Heart left ventricle (tissue), 16 donors: ENCODE measurements at regions not wholly inside any gene's neighbourhood (a gene's known extent, or its start where the extent isn't known, plus 50 kb on each side); places are given as distances from the start of the nearest gene placed in this dataset.
"Not testable (repeated sequence)": the region's sequence is repeated elsewhere in the genome, so short reads cannot be mapped to it uniquely, and the experiment has no call there.

ENCODE experiments used
- ATAC-seq, 4 donors: fragments of 200-7000 bp; cut with Tn5 transposase; one replicate each; pipeline ENCODE4 v1.9.1; 2020 to 2022; ENCODE audit warnings: moderate library complexity in 4 of 4, mild to moderate bottlenecking in 3 of 4, moderate number of reproducible peaks in 1 of 4
- DNase-seq, 5 donors: peaks; one replicate each; pipeline ENCODE4 v3.0.0-alpha.2; 2020
- H3K27ac ChIP-seq, 12 donors: fragments of 200-600 bp; sonication (generic) in 4 of 12; one replicate each; pipeline versions ENCODE4 v1.5.0 to v1.8.0; 2016 to 2022; ENCODE audit warnings: mild to moderate bottlenecking in 2 of 12
- H3K27me3 ChIP-seq, 9 donors: fragments of 200-600 bp; sonication (generic) in 2 of 9; one replicate each; pipeline versions ENCODE4 v1.5.1 to v1.8.0; 2016 to 2022; ENCODE audit warnings: mild to moderate bottlenecking in 3 of 9
- H3K36me3 ChIP-seq, 9 donors: fragments of 200-600 bp; sonication (generic) in 2 of 9; one replicate each; pipeline versions ENCODE4 v1.5.0 to v1.8.0; 2018 to 2022; ENCODE audit warnings: mild to moderate bottlenecking in 2 of 9
- H3K4me1 ChIP-seq, 12 donors: fragments of 200-600 bp; sonication (generic) in 4 of 12; one replicate each; pipeline versions ENCODE4 v1.5.0 to v1.8.0; 2016 to 2022; ENCODE audit warnings: mild to moderate bottlenecking in 3 of 12
- H3K4me3 ChIP-seq, 12 donors: fragments of 200-600 bp; sonication (generic) in 4 of 12; one replicate each; pipeline versions ENCODE4 v1.5.0 to v1.8.0; 2017 to 2022; ENCODE audit warnings: mild to moderate bottlenecking in 9 of 12, moderate library complexity in 4 of 12
- H3K9me3 ChIP-seq, 12 donors: fragments of 200-600 bp; sonication (generic) in 4 of 12; one replicate each; pipeline versions ENCODE4 v1.5.0 to v1.8.0; 2016 to 2022; ENCODE audit warnings: mild to moderate bottlenecking in 1 of 12
- CTCF ChIP-seq, 12 donors: fragments of 200-600 bp; sonication (generic) in 4 of 12; IDR thresholded peaks; one replicate each; pipeline versions ENCODE4 v1.5.0 to v1.8.0; 2018 to 2022; ENCODE audit warnings: antibody characterized with exemption in 12 of 12, mild to moderate bottlenecking in 5 of 12
- POLR2A ChIP-seq, 2 donors: fragments of 450-650 bp; IDR thresholded peaks; one replicate each; pipeline ENCODE4 v1.6.1; 2017; ENCODE audit warnings: antibody characterized with exemption in 2 of 2, mild to moderate bottlenecking in 2 of 2, moderate library complexity in 2 of 2
- WGBS, 4 donors: extraction: QIAGEN DNeasy Blood & Tissue Kit in 2 of 4; methylation state at CpG; one replicate each; pipeline versions ENCODE4 v1.1.5 to v1.1.7; 2013 to 2018; 5-methylcytosine and 5-hydroxymethylcytosine counted together
- intact Hi-C, 10 donors: fragments of 100-400 bp; cut with DNase I; formaldehyde crosslinking; loops; one replicate each; pipeline versions ENCODE4 v1.11.1 to v1.14.2; 2022
- donor health status: ischemic (EF 13 %, LVEDD 7.1; RV severe dilation, severe dysfunction).
- donor health status: healthy with polysubstance abuse.
- donor health status: DM: no; HTN: yes; CAD: no.
- donor health status: DM: no; HTN: no; CAD: no.
- donor health status: ischemic (EF 25% LVEDD 6.9; RV normal size, moderate dysfunction).
- donor health status: ischemic (EF 25% LVEDD 5.7; RV mildly dilated, moderate dysfunction).
- donor health status: healthy.
- donor health status: DM: yes; HTN: yes; CAD: no.
- donor health status: ischemic (EF 35%, LVEDD 5.7; RV mildly dilated, moderate dysfunction).
- donor health status: nonischemic (EF 11% LVEDD 7.7; RV severe dilation, severe dysfunction).
- donor health status: DM: yes; HTN: yes; CAD: no.
- donor health status: PGD.
- donor health status: ischemic (EF 29% LVEDD 5.4; RV normal size, mild dysfunction).
- donor health status: nonischemic (EF 23%, LVEDD 6.1; RV moderate dilation, normal function).

- whole genome bisulfite sequencing, 4 donors = 0 to 64% (median 19%) methylated on average over 1 of the region's 1 CpG
- Histone ChIP-seq H3K27me3 (no peaks in the 10 kb centered on the region), H3K4me1 (no peaks in the 10 kb centered on the region), H3K27ac (no peak overlapping the region), H3K9me3 (peaks cover 0 to 12% (median 2%) of the 10 kb centered on the region in 12 donors), H3K36me3 (no peaks in the 10 kb centered on the region), H3K4me3 (no peak overlapping the region)
- ATAC-seq = no peak
- TF ChIP-seq POLR2A (IDR thresholded peaks at IDR 0.05) (no peak), CTCF (IDR thresholded peaks at IDR 0.05) (no peak)
- intact Hi-C loops = no loop called here
- DNase-seq = no peak
Measured at GRCh38 chr14:47921133-47921532, 245.7 kb upstream of the MDGA2 start.

GRCh38 chr14:47919997-47920396 lies 244.6 kb upstream of the MDGA2 start:
- H3K27ac ChIP-seq = no peak overlapping the region
- H3K9me3 ChIP-seq = peaks cover 0 to 12% (median 2%) of the 10 kb centered on the region in 12 donors
- DNase-seq = peak in 2 of 5 donors; percentile 13 to 39
- no peaks in the 10 kb centered on the region for H3K4me1 ChIP-seq
- no peak overlapping the region for H3K4me3 ChIP-seq
- TF ChIP-seq CTCF (IDR thresholded peaks at IDR 0.05) (no peak), POLR2A (IDR thresholded peaks at IDR 0.05) (no peak)
- ATAC-seq = no peak
- no peaks in the 10 kb centered on the region for H3K36me3 ChIP-seq
- intact Hi-C loops = loop anchor here (2.0 to 10.0 kb wide), 8 partner anchors 475 to 1385 kb away; no protein-coding TSS in a partner anchor
- H3K27me3 ChIP-seq = no peaks in the 10 kb centered on the region
- 82 to 89% (median 83%) methylated on average over 6 of the region's 6 CpGs for WGBS, 4 donors

GRCh38 chr14:47919334-47919846 lies 244.0 kb upstream of the MDGA2 start:
- TF ChIP-seq CTCF (IDR thresholded peaks at IDR 0.05) (no peak), POLR2A (IDR thresholded peaks at IDR 0.05) (no peak)
- 86 to 94% (median 91%) methylated on average over 6 to 8 of the region's 8 CpGs for WGBS, 4 donors
- H3K27ac ChIP-seq = no peak overlapping the region
- no peaks in the 10 kb centered on the region for H3K4me1 ChIP-seq
- no peak overlapping the region for H3K4me3 ChIP-seq
- H3K36me3 ChIP-seq = no peaks in the 10 kb centered on the region
- peaks cover 0 to 10% (median 2%) of the 10 kb centered on the region in 12 donors for H3K9me3 ChIP-seq
- ATAC-seq (no peak), DNase-seq (peak in 1 of 5 donors; percentile 37)
- intact Hi-C loops = loop anchor here (2.0 to 10.0 kb wide), 8 partner anchors 475 to 1385 kb away; no protein-coding TSS in a partner anchor
- no peaks in the 10 kb centered on the region for H3K27me3 ChIP-seq

GRCh38 chr14:47917344-47917954 lies 242.0 kb upstream of the MDGA2 start:
- TF ChIP-seq CTCF (IDR thresholded peaks at IDR 0.05) = peak in 11 of 12 donors; percentile 16 to 59 (median 47)
- TF ChIP-seq POLR2A (IDR thresholded peaks at IDR 0.05) = no peak
- Histone ChIP-seq H3K4me1 (no peaks in the 10 kb centered on the region), H3K4me3 (no peak overlapping the region), H3K36me3 (no peaks in the 10 kb centered on the region), H3K27me3 (no peaks in the 10 kb centered on the region), H3K27ac (no peak overlapping the region), H3K9me3 (no peaks in the 10 kb centered on the region)
- ATAC-seq = no peak
- 46 to 49% (median 47%) methylated on average over 5 of the region's 5 CpGs for whole genome bisulfite sequencing, 4 donors
- no peak for DNase-seq
- intact Hi-C loops = loop anchor here (5.0 to 10.0 kb wide), 7 partner anchors 477 to 1387 kb away; no protein-coding TSS in a partner anchor

GRCh38 chr14:47901141-47901540 lies 225.7 kb upstream of the MDGA2 start:
- H3K27ac ChIP-seq, H3K9me3 ChIP-seq, H3K4me1 ChIP-seq, ATAC-seq, H3K4me3 ChIP-seq, intact Hi-C loops, DNase-seq, H3K27me3 ChIP-seq, H3K36me3 ChIP-seq: not testable (repeated sequence)
- whole genome bisulfite sequencing, 4 donors = 92 to 96% (median 95%) methylated on average over 17 to 25 of the region's 25 CpGs
